A549 (cell line): ENCODE measurements at regions not wholly inside any gene's neighbourhood (a gene's known extent, or its start where the extent isn't known, plus 50 kb on each side); places are given as distances from the start of the nearest gene placed in this dataset.

Experiments
- ATAC-seq, 2 experiments: fragments of 200-7000 bp in 1 of 2; fragments of >200 bp in 1 of 2; cut with Nextera tagmentation in 1 of 2; cut with Tn5 transposase in 1 of 2; 3 replicates each; pipeline versions ENCODE4 v1.8.0 to v1.9.1; 2018 to 2020; ENCODE audit warnings: mild to moderate bottlenecking in 1 of 2, moderate library complexity in 1 of 2
- CTCF ChIA-PET: fragments of 300-600 bp; sonication (Branson Sonifier 250); formaldehyde crosslinking; extraction: SDS; loops from one replicate; lab custom pipeline; 2021; ENCODE audit warnings: antibody characterized with exemption, inconsistent platforms; lab: Yijun Ruan, JAX
- POLR2A ChIA-PET: fragments of 350-600 bp; formaldehyde crosslinking; extraction: SDS; loops from one replicate; lab custom pipeline; 2021; ENCODE audit warnings: antibody characterized with exemption, inconsistent platforms; lab: Yijun Ruan, JAX
- DNase-seq, 2 experiments: peaks; one replicate each; pipeline versions ENCODE4 v3.0.0 to v3.0.0-alpha.2; 2011 to 2016; ENCODE audit warnings: low read depth in 1 of 2, low spot score in 1 of 2
- FAIRE-seq: peaks from 2 replicates; lab custom pipeline; 2011; peaks lifted over from hg19 to GRCh38; lab: Jason Lieb, UNC
- H3K27ac ChIP-seq, 2 experiments: fragments of >200 bp; sonication (Bioruptor Twin); formaldehyde crosslinking; 3 replicates each; pipeline ENCODE4 v1.5.1; 2016 to 2017
- H3K4me1 ChIP-seq: fragments of >200 bp; sonication (Bioruptor Twin); formaldehyde crosslinking; 3 replicates; pipeline ENCODE4 v1.6.1; 2016
- H3K4me2 ChIP-seq: fragments of >200 bp; sonication (Bioruptor Twin); formaldehyde crosslinking; 3 replicates; pipeline ENCODE4 v1.6.1; 2016
- H3K4me3 ChIP-seq: fragments of >200 bp; sonication (Bioruptor Twin); formaldehyde crosslinking; 3 replicates; pipeline ENCODE4 v1.5.1; 2016
- H3K9me3 ChIP-seq: fragments of >200 bp; sonication (Bioruptor Twin); formaldehyde crosslinking; 3 replicates; pipeline ENCODE4 v1.6.1; 2016
- ATOH8 ChIP-seq: fragments of 250-450 bp; sonication (Bioruptor Pico); IDR thresholded peaks from 2 replicates; pipeline ENCODE4 v1.5.0; 2020; ENCODE audit warnings: low read depth, mild to moderate bottlenecking, moderate library complexity
- BCL3 ChIP-seq: fragments of >200 bp; sonication (Bioruptor Twin); formaldehyde crosslinking; IDR thresholded peaks from 3 replicates; pipeline ENCODE4 v1.6.1; 2016
- CBX2 ChIP-seq: fragments of 200-600 bp; sonication (generic); IDR thresholded peaks from 2 replicates; pipeline ENCODE4 v1.6.1; 2016; ENCODE audit warnings: low read depth, mild to moderate bottlenecking, borderline replicate concordance
- CTCF ChIP-seq: fragments of >200 bp; sonication (Bioruptor Twin); formaldehyde crosslinking; IDR thresholded peaks from 3 replicates; pipeline ENCODE4 v1.5.1; 2016
- EHMT2 ChIP-seq: fragments of 200-600 bp; sonication (generic); IDR thresholded peaks from 2 replicates; pipeline ENCODE4 v1.6.1; 2016; ENCODE audit warnings: antibody characterized with exemption, low read depth, mild to moderate bottlenecking, moderate library complexity
- ELK1 ChIP-seq: fragments of 150-350 bp; IDR thresholded peaks from 2 replicates; pipeline ENCODE4 v1.6.1; 2014; ENCODE audit warnings: low read depth, mild to moderate bottlenecking, low read length
- EP300 ChIP-seq, 2 experiments: fragments of >200 bp; sonication (Bioruptor Twin); formaldehyde crosslinking; IDR thresholded peaks; 2 replicates in 1 of 2; 3 replicates in 1 of 2; pipeline ENCODE4 v1.6.1; 2016 to 2017
- FOSB ChIP-seq: fragments of 250-450 bp; sonication (Bioruptor Pico); IDR thresholded peaks from 2 replicates; pipeline ENCODE4 v1.5.0; 2020; ENCODE audit warnings: mild to moderate bottlenecking, moderate library complexity
- FOSL2 ChIP-seq, 2 experiments: fragments of 450-650 bp in 1 of 2; fragments of >200 bp in 1 of 2; sonication (Bioruptor Twin) in 1 of 2; formaldehyde crosslinking; IDR thresholded peaks; 2 replicates each; pipeline versions ENCODE4 v1.5.0 to v1.6.1; 2016 to 2020; ENCODE audit warnings: mild to moderate bottlenecking in 1 of 2, moderate library complexity in 1 of 2
- HES2 ChIP-seq: fragments of >200 bp; sonication (Bioruptor Twin); formaldehyde crosslinking; IDR thresholded peaks from 2 replicates; pipeline ENCODE4 v1.6.1; 2016
- HOXB13 ChIP-seq: fragments of 250-450 bp; sonication (Bioruptor Pico); IDR thresholded peaks from 2 replicates; pipeline ENCODE4 v1.5.0; 2020; ENCODE audit warnings: low read depth, mild to moderate bottlenecking, moderate library complexity
- HOXB5 ChIP-seq: fragments of 250-450 bp; sonication (Bioruptor Pico); IDR thresholded peaks from 2 replicates; pipeline ENCODE4 v1.5.0; 2020; ENCODE audit warnings: mild to moderate bottlenecking, moderate library complexity
- JUNB ChIP-seq: fragments of >200 bp; sonication (Bioruptor Twin); formaldehyde crosslinking; IDR thresholded peaks from 2 replicates; pipeline ENCODE4 v1.6.1; 2016
- KDM1A ChIP-seq: fragments of 200-600 bp; sonication (generic); IDR thresholded peaks from 2 replicates; pipeline ENCODE4 v1.6.1; 2016; ENCODE audit warnings: low read depth, mild to moderate bottlenecking
- NR3C1 ChIP-seq: fragments of >200 bp; sonication (Bioruptor Twin); formaldehyde crosslinking; IDR thresholded peaks from 3 replicates; pipeline ENCODE4 v1.6.1; 2017
- POLR2A ChIP-seq: IDR thresholded peaks from 2 replicates; pipeline ENCODE4 v1.6.1; 2012; ENCODE audit warnings: mild to moderate bottlenecking, low read length
- POLR2AphosphoS2 ChIP-seq: conservative IDR thresholded peaks from 2 replicates; pipeline ENCODE4 v1.6.1; 2012; ENCODE audit warnings: low read length, improper control_type of control experiment, inconsistent platforms
- RARB ChIP-seq: fragments of 250-450 bp; sonication (Bioruptor Pico); IDR thresholded peaks from 2 replicates; pipeline ENCODE4 v1.8.0; 2021; ENCODE audit warnings: mild to moderate bottlenecking, moderate library complexity
- REST ChIP-seq: fragments of 200-600 bp; sonication (generic); IDR thresholded peaks from 2 replicates; pipeline ENCODE4 v1.6.1; 2016; ENCODE audit warnings: antibody characterized with exemption, mild to moderate bottlenecking, moderate library complexity
- RFX5 ChIP-seq: fragments of 450-650 bp; IDR thresholded peaks from 2 replicates; pipeline ENCODE4 v1.7.1; 2014; ENCODE audit warnings: antibody characterized with exemption, mild to moderate bottlenecking, moderate library complexity
- SMC3 ChIP-seq: fragments of >200 bp; sonication (Bioruptor Twin); formaldehyde crosslinking; IDR thresholded peaks from 3 replicates; pipeline ENCODE4 v1.6.1; 2018; ENCODE audit warnings: inconsistent platforms
- TFCP2L1 ChIP-seq: fragments of 250-450 bp; sonication (Bioruptor Pico); IDR thresholded peaks from 2 replicates; pipeline ENCODE4 v1.5.0; 2021; ENCODE audit warnings: mild to moderate bottlenecking
- ZFP36 ChIP-seq: fragments of 450-650 bp; IDR thresholded peaks from 2 replicates; pipeline ENCODE4 v1.6.1; 2014; ENCODE audit warnings: borderline replicate concordance; ENCODE audit not compliant: partially characterized antibody
- WGBS: methylation state at CpG from one replicate; pipeline ENCODE4 v1.1.6; 2017; ENCODE audit errors: missing lambda C conversion rate; 5-methylcytosine and 5-hydroxymethylcytosine counted together

GRCh38 chr7:24192691-24193090 is 91.3 kb upstream of the NPY start:
- CTCF ChIA-PET, result interaction anchor here (1.2 kb wide), 1 partner anchor 14 kb away, joined by 3 read pairs; no protein-coding TSS in a partner anchor
- H3K4me1 ChIP-seq, result no peaks in the 10 kb centered on the region
- TF ChIP-seq ZFP36 (no peak), SMC3 (no peak), EP300 (IDR thresholded peaks at IDR 0.05) (no peak), JUNB (no peak), FOSL2 (IDR thresholded peaks at IDR 0.05) (no peak), FOSL2 (CRISPR knock-in tag; IDR thresholded peaks at IDR 0.05) (no peak), FOSB (CRISPR knock-in tag) (no peak)
- TF ChIP-seq, all 56 proteins: peak for 0
- no peak for DNase-seq
- POLR2A ChIA-PET, result no interaction called here
- no peak for FAIRE-seq
- no peak overlapping the region for H3K4me2 ChIP-seq
- no peak for ATAC-seq
- no peak overlapping the region for H3K4me3 ChIP-seq
- H3K9me3 ChIP-seq, result no peaks in the 10 kb centered on the region
- H3K27ac ChIP-seq, result no peak overlapping the region
- WGBS, result 10% methylated on average over 4 of the region's 4 CpGs

- ChIA-PET CTCF (interaction anchor here (1.1 kb wide), 1 partner anchor 482 kb away, joined by 3 read pairs; no protein-coding TSS in a partner anchor), POLR2A (no interaction called here)
- Histone ChIP-seq H3K4me2 (no peak overlapping the region), H3K9me3 (no peaks in the 10 kb centered on the region), H3K27ac (no peak overlapping the region), H3K4me3 (no peak overlapping the region), H3K4me1 (no peaks in the 10 kb centered on the region)
- 25% methylated on average over 4 of the region's 4 CpGs for WGBS
- DNase-seq (no peak), ATAC-seq (no peak), FAIRE-seq (no peak)
- TF ChIP-seq KDM1A (no peak), ELK1 (no peak)
Measured at GRCh38 chr7:24197852-24198251, 86.1 kb upstream of the NPY start.

- DNase-seq, result no peak
- no peaks in the 10 kb centered on the region for H3K4me1 ChIP-seq
- CTCF ChIA-PET, result interaction anchor here (0.9 kb wide), 1 partner anchor 9 kb away, joined by 3 read pairs; no protein-coding TSS in a partner anchor
- POLR2A ChIA-PET, result no interaction called here
- no peak overlapping the region for H3K4me3 ChIP-seq
- H3K4me2 ChIP-seq, result no peak overlapping the region
- 74% methylated on average over 1 of the region's 1 CpG for WGBS
- TF ChIP-seq POLR2AphosphoS2 (no peak), ATOH8 (CRISPR knock-in tag) (no peak), JUNB (no peak), NR3C1 (no peak), BCL3 (no peak), POLR2A (no peak), EHMT2 (no peak), ZFP36 (no peak), HES2 (no peak), TFCP2L1 (CRISPR knock-in tag) (no peak), CBX2 (no peak), RARB (no peak), REST (no peak), RFX5 (no peak), HOXB13 (CRISPR knock-in tag) (no peak), HOXB5 (CRISPR knock-in tag) (no peak), CTCF (no peak)
- no peaks in the 10 kb centered on the region for H3K9me3 ChIP-seq
- FAIRE-seq, result no peak
- H3K27ac ChIP-seq, result no peak overlapping the region
- no peak for ATAC-seq
Measured at GRCh38 chr7:24199978-24200377, 84.0 kb upstream of the NPY start.
